HG03039 (cell line): ENCODE measurements at regions not wholly inside any gene's neighbourhood (a gene's known extent, or its start where the extent isn't known, plus 50 kb on each side); places are given as distances from the start of the nearest gene placed in this dataset.
"Not testable (repeated sequence)": the region's sequence is repeated elsewhere in the genome, so short reads cannot be mapped to it uniquely, and the experiment has no call there.

ENCODE experiments used
- ATAC-seq: cut with Tn5 transposase; IDR thresholded peaks from one replicate; pipeline ENCODE4 v1.9.1; 2021; ENCODE audit warnings: mild to moderate bottlenecking, moderate library complexity; ENCODE audit not compliant: unreplicated experiment

- no peak for ATAC-seq
These were observed 73.9 kb downstream of the LSM3 start for GRCh38 chr3:14252321-14253021.

- ATAC-seq, result no peak
These were observed 74.5 kb downstream of the LSM3 start for GRCh38 chr3:14253022-14253706.

- ATAC-seq, result no peak
These were observed 75.2 kb downstream of the LSM3 start for GRCh38 chr3:14253707-14254382.

DNA sequence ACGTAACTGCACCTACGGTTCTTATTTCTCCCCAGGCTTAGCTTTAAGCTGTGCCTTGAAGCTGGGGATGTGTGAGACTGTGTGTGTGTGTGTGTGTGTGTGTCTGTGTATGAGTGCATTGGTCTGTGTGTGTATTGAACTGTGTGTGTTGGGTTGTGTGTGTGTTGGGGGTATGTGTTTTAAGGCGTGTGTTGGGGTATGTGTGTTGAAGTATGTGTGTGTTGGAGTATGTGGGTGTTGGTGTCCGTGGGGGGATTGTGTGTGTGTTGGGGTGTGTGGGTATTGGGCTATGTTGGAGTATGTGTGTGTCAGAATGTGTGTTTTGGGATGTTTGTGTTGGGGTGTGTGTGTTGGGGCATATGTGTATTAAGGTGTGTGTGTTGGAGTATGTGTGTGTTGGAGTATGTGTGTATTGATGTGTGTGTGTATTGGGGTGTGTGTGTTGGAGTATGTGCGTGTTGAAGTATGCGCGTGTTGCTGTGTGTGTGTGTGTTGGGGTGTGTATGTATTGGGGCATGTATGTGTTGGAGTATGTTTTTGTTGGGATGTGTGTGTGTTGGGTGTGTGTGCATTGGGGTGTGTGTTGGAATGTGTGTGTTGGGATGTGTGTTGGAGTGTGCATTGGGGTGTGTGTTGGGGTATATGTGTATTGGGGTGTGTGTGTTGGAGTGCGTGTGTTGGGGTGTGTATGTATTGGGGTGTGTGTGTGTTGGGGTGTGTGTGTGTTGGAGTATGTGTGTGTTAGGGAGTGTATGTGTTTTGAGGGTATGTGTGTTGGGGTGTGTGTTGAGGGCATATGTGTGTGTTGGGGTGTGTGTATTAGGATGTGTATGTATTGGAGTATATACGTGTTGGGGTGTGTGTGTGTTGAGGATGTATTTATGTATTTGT is 76.4 kb downstream of the LSM3 start:
- no peak for ATAC-seq

DNA sequence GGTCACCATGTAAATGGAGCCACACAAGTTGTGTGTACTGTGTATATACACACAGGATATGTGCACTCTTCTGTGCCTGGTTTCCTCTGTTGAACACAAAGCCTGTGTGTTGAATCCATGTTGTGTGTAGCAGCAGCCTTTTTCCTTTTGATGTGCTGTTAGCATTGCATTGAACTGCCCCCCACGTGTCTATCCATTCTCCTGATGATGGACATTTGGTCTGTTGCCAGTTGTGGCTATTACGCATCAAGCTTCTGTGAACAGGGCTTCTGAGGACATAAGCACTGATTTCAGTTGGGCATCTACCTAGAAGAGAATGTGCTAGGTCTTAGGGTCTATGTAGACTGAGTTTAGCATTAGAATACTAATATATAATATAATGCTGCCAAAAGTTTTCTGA is 77.4 kb downstream of the LSM3 start:
- ATAC-seq, result no peak

- ATAC-seq, result no peak
These were observed 78.1 kb downstream of the LSM3 start for GRCh38 chr3:14256561-14257342.

- no peak for ATAC-seq
These were observed 80.6 kb downstream of the LSM3 start for GRCh38 chr3:14258906-14259904.

DNA sequence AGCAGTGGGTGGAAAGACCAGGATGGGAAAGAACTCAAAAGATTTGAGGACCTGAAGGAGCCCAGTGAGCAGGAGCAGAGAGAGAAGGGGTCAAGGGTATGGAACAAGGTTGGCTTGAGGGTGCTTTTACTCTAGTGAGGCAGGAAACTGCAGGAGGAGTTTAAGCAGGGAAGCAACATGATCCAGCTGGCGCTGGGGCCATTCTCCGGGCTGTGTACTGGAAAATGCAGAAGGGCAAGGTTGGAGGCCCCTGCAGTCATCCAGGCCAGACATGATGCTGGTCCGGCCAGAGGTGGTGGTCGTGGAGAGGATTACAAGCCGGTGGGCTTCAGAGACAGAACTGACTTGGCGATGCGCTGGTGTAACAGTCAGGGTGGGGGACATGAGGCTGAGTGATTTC is 81.8 kb downstream of the LSM3 start:
- no peak for ATAC-seq

DNA sequence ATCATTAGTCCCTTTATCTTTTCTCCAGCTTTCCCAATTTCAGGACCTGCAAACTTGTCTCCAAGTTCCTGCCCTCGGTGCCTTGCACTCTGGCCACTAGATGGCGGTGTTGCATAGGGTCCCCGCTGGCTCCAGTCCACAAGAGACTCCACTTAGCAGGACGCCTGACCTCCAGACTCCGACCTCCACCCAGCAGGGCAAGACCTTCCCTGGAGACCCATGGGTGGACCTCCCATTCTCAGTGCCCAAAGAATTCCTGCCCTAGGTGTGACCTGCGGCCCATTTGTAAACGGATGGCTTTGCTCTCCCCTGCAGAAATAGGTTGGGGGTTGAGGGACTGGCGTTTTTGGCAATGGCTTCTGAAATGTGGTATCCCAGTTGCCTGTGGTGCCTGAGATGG is 82.6 kb downstream of the LSM3 start:
- no peak for ATAC-seq

DNA sequence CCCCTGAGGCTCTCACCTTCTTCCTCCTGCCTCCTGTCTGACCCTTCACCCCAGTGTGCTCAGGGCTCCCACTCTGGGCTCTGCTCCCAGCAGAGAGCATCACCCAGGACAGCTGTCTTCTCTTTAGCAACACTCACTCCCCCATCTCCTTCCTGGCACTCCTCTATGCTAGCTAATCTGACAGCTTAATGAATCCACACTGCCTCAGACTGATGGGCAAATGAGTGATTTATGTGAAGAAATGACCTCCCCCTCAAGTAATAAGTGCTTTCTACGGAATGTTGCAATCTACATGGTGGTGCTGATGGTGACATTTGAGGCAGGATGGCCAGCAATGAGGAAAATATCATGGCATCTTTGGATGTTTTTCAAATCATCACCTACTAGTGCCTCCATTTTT is 83.6 kb downstream of the LSM3 start:
- ATAC-seq, result no peak

DNA sequence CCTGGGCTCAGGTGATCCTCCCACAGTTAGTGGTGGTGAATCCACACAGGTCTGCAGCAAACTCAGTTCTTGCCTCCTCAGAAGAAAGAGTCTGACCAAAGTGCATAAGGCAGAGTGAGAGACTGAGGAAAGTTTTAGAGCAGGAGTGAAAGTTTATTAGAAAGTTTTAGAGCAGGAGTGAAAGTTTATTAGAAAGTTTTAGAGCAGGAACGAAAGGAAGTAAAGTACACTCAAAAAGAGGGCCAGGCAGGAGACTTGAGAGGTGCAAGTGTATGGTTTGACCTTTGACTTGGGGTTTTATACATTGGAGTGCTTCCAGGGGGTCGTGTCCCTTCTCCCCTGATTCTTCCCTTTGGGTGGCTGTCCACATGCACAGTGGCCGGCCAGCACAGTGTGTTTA is 84.2 kb downstream of the LSM3 start:
- no peak for ATAC-seq

DNA sequence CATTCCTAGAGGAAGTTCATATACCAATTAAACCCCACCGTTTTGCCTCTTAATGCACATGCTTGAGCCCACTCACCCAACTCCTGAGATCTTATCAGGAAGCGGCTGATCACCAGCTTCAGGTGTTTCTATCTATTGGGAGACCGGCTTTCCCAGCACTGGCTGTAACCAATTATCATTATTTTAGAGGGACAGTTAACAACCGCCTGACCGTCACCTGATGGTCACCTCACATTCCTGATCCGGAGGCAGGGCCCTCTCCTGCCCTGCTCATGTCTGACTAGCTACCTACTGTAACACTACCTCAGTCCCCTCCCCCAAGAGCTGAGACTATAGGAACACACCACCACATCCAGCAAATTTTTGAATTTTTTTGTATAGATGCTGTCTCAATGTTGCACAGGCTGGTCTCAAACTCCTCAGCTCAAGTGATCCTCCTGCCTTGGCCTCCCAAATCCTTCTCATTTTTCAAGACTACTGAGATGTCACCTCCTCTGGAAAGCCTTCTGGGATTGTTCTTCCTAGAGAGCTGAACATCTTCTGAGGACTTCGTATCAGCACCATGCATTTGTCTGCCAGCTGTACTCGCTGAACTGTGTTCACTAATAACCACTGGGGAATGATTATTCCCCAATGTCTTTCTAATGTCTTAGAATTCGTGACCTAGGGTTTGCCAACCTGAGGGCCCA is 84.8 kb downstream of the LSM3 start:
- ATAC-seq, result no peak

DNA sequence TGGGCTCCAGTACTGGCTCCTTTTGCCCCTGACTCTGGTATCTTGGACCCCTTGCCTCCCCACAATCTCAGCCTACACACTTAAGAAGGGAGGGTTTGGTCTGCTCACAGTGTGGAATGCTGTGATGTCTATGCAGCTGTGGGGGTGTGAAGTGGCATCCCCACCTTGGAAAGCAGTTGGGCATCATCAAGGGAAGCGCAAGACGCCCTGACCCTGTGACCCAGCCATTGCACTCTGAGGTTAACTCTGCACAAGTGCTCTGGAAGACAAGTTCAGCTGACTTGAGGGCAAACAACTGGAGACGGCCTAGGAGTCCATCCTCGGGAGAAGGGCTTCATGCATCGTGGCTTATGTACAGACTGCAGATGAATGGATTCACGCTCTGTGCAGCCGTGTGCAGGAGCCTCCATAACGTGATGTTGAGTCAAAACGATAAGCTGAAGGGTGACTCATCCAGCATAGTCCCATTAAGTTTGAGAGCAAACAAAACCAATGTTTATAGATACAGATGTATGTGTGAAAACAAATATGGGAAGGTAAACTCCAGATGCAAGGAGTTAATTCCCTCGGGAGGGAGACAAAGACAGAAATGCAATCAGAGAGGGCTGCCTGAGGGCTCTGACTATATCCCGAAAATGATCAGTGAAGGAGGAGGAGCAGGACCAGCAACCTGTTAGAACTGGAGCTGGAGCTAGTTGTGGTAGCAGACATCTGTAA is 86.8 kb downstream of the LSM3 start:
- no peak for ATAC-seq

DNA sequence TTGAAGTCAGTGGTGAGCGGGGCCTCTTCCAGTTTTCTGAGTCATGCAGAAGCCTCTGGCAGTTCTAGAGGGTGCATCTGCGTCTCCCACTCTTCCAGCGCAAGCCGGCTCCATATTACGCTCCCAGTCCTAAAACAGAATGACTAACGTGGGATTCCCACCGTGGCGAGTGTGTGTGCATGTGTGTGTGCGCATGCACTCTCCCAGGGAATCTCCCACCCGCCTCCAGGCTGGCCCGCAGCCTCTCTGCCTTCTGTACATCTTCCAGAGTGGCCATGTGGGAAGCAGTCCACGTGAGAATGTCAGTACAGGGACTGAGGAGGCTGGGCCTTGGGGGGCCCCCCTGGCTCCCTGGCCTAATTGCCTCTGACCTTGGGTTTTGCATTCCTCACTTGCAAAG is 87.7 kb downstream of the LSM3 start:
- no peak for ATAC-seq

DNA sequence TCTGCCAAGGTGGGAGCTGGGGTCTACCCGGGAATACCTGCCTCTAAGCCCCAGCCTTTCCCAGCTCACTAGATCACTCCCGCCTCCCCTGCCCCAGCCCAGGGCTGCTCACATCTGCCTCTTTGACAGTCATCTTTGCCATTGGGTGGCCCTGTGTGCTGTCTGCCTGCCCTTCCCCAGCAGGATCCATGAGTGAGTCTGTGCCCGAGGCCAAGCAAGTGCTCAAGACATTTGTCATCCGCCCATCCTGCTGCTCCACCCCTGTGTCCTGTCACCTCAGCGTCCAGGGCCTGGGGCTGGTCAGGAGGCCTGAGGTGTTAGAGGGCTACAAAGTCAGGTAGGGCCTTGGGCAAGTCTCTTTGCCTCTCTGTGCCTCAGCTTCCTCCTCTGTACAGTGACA is 89.4 kb downstream of the LSM3 start:
- ATAC-seq, result no peak

GRCh38 chr3:14268897-14269296 is 90.3 kb downstream of the LSM3 start:
- no peak for ATAC-seq

GRCh38 chr3:14272041-14272958 is 93.7 kb downstream of the LSM3 start:
- not testable (repeated sequence) for ATAC-seq
